ENCODE measurements at regions not wholly inside any gene's neighbourhood (a gene's known extent, or its start where the extent isn't known, plus 50 kb on each side); places are given as distances from the start of the nearest gene placed in this dataset.
A peak's percentile ranks its signal among the peaks of the same experiment; 100 is the strongest.
"Not testable (repeated sequence)": the region's sequence is repeated elsewhere in the genome, so short reads cannot be mapped to it uniquely, and the experiment has no call there.

DNA sequence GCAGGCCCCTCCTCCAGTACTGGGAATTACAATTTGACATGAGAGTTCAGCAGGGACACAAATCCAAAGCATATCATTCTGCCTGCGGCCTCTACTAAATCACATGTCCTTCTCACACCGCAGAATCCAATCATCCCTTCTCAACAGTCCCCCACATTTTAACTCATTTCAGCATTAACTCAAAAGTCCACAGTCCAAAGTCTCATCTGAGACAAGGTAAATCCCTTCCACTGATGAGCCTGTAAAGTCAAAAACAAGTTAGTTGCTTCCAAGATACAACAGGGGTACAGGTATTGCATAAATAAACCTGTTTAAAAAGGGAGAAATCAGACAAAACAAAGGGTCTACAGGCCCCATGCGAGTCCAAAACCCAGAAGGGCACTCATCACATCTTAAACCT lies 64.0 kb downstream of the EBNA1BP2 start:
- intact Hi-C loops (cut with micrococcal nuclease) = no loop called here
- Histone ChIP-seq H3K27ac (replicated peaks) (no peak overlapping the region), H3K27me3 (ENCODE audit: low read depth) (no peaks in the 10 kb centered on the region), H3K9me3 (replicated peaks) (peaks cover 25% of the 10 kb centered on the region), H3K36me3 (no peaks in the 10 kb centered on the region), H3K4me1 (no peaks in the 10 kb centered on the region), H3K4me3 (no peak overlapping the region)
- TF ChIP-seq, protein P1, sequence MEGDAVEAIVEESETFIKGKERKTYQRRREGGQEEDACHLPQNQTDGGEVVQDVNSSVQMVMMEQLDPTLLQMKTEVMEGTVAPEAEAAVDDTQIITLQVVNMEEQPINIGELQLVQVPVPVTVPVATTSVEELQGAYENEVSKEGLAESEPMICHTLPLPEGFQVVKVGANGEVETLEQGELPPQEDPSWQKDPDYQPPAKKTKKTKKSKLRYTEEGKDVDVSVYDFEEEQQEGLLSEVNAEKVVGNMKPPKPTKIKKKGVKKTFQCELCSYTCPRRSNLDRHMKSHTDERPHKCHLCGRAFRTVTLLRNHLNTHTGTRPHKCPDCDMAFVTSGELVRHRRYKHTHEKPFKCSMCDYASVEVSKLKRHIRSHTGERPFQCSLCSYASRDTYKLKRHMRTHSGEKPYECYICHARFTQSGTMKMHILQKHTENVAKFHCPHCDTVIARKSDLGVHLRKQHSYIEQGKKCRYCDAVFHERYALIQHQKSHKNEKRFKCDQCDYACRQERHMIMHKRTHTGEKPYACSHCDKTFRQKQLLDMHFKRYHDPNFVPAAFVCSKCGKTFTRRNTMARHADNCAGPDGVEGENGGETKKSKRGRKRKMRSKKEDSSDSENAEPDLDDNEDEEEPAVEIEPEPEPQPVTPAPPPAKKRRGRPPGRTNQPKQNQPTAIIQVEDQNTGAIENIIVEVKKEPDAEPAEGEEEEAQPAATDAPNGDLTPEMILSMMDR (IDR thresholded peaks at IDR 0.05; ENCODE audit: borderline replicate concordance) = no peak
- no peak for DNase-seq

DNA sequence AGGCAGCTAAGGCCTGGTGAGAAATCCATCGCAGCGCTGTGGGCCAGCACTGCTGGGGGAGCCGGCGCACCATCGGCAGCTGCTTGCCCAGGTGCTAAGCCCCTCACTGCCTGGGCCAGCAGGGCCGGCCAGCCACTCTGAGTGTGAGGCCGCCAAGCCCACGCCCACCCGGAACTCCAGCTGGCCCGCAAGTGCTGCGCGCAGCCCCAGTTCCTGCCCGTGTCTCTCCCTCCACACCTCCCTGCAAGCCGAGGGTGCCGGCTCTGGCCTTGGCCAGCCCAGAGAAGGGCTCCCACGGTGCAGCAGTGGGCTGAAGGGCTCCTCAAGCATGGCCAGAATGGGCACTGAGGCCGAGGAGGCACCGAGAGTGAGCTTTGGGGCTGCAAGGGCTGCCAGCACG lies 64.4 kb downstream of the EBNA1BP2 start:
- no peaks in the 10 kb centered on the region for H3K27me3 ChIP-seq (ENCODE audit: low read depth)
- H3K9me3 ChIP-seq (replicated peaks) = peaks cover 25% of the 10 kb centered on the region
- DNase-seq = no peak
- no peaks in the 10 kb centered on the region for H3K4me1 ChIP-seq
- no peaks in the 10 kb centered on the region for H3K36me3 ChIP-seq
- no peak overlapping the region for H3K27ac ChIP-seq (replicated peaks)
- TF ChIP-seq, protein P1 (IDR thresholded peaks at IDR 0.05; ENCODE audit: borderline replicate concordance) = no peak
- intact Hi-C loops (cut with micrococcal nuclease) = no loop called here
- no peak overlapping the region for H3K4me3 ChIP-seq

DNA sequence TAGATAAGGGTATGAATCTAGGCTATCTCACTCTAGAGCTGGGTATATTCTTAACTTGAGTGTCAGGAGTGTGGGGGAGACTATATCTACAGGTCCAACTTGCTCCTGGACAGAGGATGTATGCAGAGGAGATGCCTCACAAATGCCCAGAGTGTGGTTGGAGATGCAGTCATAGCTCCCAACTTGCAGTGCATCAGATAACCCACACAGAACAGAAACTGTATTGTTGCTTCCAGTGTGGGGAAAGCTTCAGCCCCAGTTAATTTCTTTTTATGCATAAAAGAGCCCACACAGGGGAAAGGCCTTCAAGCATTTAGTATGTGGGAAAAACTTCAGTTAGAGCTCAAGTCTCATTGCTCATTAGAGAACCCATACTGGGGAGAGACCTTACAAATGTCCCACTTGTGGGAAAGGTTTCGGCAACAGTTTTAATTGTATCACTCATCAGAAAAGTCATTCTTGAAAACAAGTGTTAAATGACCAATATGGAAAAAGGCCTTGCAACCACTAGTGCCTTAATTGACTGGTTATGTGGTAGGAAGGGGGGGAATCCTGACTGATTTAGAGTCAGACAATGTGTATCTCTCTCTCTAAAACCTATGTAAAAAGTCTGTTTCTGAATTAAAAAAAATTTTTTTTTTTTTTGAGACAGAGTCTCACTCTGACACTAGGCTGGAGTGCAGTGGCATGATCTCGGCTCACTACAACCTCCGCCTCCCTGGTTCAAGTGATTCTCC lies 67.9 kb downstream of the EBNA1BP2 start:
- H3K4me3 ChIP-seq = no peak overlapping the region
- DNase-seq = no peak
- intact Hi-C loops (cut with micrococcal nuclease) = no loop called here

DNA sequence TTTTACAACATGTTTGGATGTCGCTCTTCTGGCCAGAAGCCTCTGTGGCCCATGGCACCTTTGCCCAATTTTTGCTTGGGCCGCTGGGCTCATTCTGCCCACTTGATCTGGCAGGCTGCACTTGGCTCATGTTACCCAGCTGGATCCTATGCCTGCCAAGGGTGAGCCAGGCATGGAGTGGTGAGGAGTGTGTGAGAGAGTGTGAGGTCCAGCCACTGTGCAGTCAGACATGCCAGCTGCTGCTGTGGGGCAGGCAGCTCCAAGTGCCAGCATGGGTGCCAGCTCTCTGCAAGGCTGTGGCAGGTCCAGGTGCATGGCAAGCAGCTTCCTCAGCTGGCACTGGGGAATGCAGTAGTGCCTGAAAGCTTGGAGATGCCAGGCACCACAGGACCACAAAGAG lies 71.0 kb downstream of the EBNA1BP2 start:
- no peak overlapping the region for H3K27ac ChIP-seq (replicated peaks)
- no peak overlapping the region for H3K4me3 ChIP-seq
- peak; percentile 29 for DNase-seq
- H3K27me3 ChIP-seq (ENCODE audit: low read depth) = no peaks in the 10 kb centered on the region
- no peaks in the 10 kb centered on the region for H3K36me3 ChIP-seq
- intact Hi-C loops (cut with micrococcal nuclease) = no loop called here
- peaks cover 8% of the 10 kb centered on the region for H3K9me3 ChIP-seq (replicated peaks)
- H3K4me1 ChIP-seq = no peaks in the 10 kb centered on the region
- TF ChIP-seq, protein P1 (IDR thresholded peaks at IDR 0.05; ENCODE audit: borderline replicate concordance) = no peak

More for the DNA sequence above, 67.9 kb downstream of the EBNA1BP2 start:
- H3K4me1 ChIP-seq = no peaks in the 10 kb centered on the region
- TF ChIP-seq, protein P1 (IDR thresholded peaks at IDR 0.05; ENCODE audit: borderline replicate concordance) = no peak
- H3K27me3 ChIP-seq (ENCODE audit: low read depth) = no peaks in the 10 kb centered on the region
- H3K36me3 ChIP-seq = no peaks in the 10 kb centered on the region
- H3K27ac ChIP-seq (replicated peaks) = no peak overlapping the region
- H3K9me3 ChIP-seq (replicated peaks) = peaks cover 14% of the 10 kb centered on the region

DNA sequence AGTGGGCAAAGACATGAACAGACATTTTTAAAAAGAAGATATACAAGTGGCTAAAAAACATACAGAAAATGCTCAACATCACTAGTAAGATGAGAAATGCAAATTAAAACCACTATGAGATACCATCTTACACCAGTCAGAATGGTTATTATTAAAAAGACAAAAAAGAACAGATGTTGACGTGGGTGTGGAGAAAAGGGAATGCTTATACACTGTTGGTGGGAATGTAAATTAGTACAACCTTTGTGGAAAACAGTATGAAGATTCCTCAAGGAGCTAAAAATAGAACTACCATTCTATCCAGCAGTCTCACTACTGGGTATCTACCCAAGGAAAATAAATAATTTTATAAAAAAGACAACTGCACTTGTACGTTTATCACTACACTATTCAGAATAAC lies 73.9 kb downstream of the EBNA1BP2 start:
- TF ChIP-seq, protein P1 (IDR thresholded peaks at IDR 0.05; ENCODE audit: borderline replicate concordance) = no peak
- intact Hi-C loops (cut with micrococcal nuclease) = no loop called here

DNA sequence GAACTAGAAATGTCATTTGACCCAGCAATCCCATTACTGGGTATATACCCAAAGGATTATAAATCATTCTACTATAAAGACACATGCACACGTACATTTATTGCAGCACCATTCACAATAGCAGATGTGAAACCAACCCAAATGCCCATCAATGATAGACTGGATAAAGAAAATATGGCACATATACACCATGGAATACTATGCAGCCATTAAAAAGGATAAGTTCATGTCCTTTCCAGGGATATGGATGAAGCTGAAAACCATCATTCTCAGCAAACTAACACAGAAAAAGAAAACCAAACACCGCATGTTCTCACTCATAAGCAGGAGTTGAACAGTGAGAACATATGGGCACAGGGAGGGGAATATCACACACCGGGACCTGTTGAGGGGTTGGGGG lies 75.6 kb downstream of the EBNA1BP2 start:
- H3K36me3 ChIP-seq; intact Hi-C loops (cut with micrococcal nuclease); DNase-seq: not testable (repeated sequence)

More for the DNA sequence above, 73.9 kb downstream of the EBNA1BP2 start:
- Histone ChIP-seq H3K4me3 (no peak overlapping the region), H3K4me1 (no peaks in the 10 kb centered on the region), H3K36me3 (no peaks in the 10 kb centered on the region), H3K27ac (replicated peaks) (no peak overlapping the region), H3K9me3 (replicated peaks) (no peaks in the 10 kb centered on the region), H3K27me3 (ENCODE audit: low read depth) (peaks cover 4% of the 10 kb centered on the region)
- no peak for DNase-seq

DNA sequence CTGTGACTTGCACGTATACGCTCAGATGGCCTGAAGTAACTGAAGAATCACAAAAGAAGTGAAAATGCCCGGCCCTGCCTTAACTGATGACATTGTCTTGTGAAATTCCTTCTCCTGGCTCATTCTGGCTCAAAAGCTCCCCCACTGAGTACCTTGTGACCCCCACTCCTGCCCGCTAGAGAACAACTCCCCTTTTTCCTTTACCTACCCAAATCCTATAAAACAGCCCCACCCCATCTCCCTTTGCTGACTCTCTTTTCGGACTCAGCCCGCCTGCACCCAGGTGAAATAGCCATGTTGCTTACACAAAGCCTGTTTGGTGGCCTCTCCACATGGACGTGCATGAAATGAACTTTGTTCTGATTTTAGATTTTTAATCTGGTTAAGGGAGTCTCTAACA lies 81.3 kb downstream of the EBNA1BP2 start:
- H3K27ac ChIP-seq (replicated peaks); intact Hi-C loops (cut with micrococcal nuclease); H3K9me3 ChIP-seq (replicated peaks); H3K4me1 ChIP-seq; DNase-seq; H3K4me3 ChIP-seq; H3K36me3 ChIP-seq: not testable (repeated sequence)
- H3K27me3 ChIP-seq (ENCODE audit: low read depth) = peaks cover 16% of the 10 kb centered on the region

More for the DNA sequence above, 75.6 kb downstream of the EBNA1BP2 start:
- H3K4me3 ChIP-seq; H3K4me1 ChIP-seq; H3K9me3 ChIP-seq (replicated peaks); H3K27ac ChIP-seq (replicated peaks): not testable (repeated sequence)
- H3K27me3 ChIP-seq (ENCODE audit: low read depth) = peaks cover 16% of the 10 kb centered on the region

DNA sequence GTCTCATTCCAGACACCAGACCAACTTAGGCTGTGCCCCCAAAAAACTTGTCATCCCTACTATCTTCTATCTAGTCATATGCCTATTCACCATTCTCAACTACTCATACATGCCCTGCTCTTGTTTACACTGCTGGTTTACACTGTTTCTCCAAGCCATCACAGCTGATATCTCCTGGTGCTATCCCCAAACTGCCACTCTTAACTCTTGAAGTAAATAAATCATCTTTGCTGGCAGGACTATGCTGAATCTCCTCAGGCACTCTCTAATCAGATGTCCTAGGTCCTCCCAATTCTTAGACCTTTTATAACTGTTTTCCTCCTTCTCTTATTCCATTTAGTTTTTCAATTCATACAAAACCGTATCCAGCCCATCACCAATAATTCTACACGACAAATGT lies 81.9 kb downstream of the EBNA1BP2 start:
- H3K27ac ChIP-seq (replicated peaks); H3K4me1 ChIP-seq; H3K36me3 ChIP-seq; intact Hi-C loops (cut with micrococcal nuclease); H3K4me3 ChIP-seq; H3K9me3 ChIP-seq (replicated peaks); DNase-seq: not testable (repeated sequence)
- H3K27me3 ChIP-seq (ENCODE audit: low read depth) = peaks cover 17% of the 10 kb centered on the region
